ENCODE measurements at regions not wholly inside any gene's neighbourhood (a gene's known extent, or its start where the extent isn't known, plus 50 kb on each side); places are given as distances from the start of the nearest gene placed in this dataset.

- TF ChIP-seq, protein P1, sequence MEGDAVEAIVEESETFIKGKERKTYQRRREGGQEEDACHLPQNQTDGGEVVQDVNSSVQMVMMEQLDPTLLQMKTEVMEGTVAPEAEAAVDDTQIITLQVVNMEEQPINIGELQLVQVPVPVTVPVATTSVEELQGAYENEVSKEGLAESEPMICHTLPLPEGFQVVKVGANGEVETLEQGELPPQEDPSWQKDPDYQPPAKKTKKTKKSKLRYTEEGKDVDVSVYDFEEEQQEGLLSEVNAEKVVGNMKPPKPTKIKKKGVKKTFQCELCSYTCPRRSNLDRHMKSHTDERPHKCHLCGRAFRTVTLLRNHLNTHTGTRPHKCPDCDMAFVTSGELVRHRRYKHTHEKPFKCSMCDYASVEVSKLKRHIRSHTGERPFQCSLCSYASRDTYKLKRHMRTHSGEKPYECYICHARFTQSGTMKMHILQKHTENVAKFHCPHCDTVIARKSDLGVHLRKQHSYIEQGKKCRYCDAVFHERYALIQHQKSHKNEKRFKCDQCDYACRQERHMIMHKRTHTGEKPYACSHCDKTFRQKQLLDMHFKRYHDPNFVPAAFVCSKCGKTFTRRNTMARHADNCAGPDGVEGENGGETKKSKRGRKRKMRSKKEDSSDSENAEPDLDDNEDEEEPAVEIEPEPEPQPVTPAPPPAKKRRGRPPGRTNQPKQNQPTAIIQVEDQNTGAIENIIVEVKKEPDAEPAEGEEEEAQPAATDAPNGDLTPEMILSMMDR (conservative IDR thresholded peaks at IDR 0.05; ENCODE audit: control insufficient read depth, insufficient read depth, low read depth, low read length): no peak
- H3K4me3 ChIP-seq (ENCODE audit: control insufficient read depth, low read depth, low read length): no peak overlapping the region
- no peak for DNase-seq (ENCODE audit: low read depth)
Measured at GRCh38 chr3:31275583-31275982, 257.1 kb upstream of the STT3B start.

DNA sequence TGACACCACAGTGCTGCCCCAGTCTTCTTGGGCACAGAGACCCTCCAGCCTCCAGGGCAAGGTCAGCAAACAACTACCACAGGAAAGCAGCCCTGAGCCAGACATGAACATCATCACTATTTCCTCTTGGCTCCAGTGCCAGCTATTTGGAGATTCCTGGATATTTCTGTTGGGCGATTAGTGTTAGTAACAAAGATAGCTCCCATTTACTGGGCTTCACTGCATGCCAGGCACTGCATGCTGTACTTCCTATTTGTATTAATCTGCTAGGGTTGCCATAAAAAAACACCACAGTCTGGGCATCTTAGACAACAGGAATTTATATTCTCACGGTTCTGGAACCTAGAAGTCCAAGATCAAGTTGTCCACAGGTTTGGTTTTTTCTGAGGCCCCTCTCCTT is 255.1 kb upstream of the STT3B start:
- no peak for DNase-seq (ENCODE audit: low read depth)
- TF ChIP-seq, protein P1 (conservative IDR thresholded peaks at IDR 0.05; ENCODE audit: control insufficient read depth, insufficient read depth, low read depth, low read length): no peak

GRCh38 chr3:31278532-31278931 is 254.2 kb upstream of the STT3B start:
- no peak overlapping the region for H3K4me3 ChIP-seq (ENCODE audit: control insufficient read depth, low read depth, low read length)
- DNase-seq (ENCODE audit: low read depth): no peak

More for the DNA sequence above, 255.1 kb upstream of the STT3B start:
- no peak overlapping the region for H3K4me3 ChIP-seq (ENCODE audit: control insufficient read depth, low read depth, low read length)

GRCh38 chr3:31284776-31285175 is 247.9 kb upstream of the STT3B start:
- no peak for DNase-seq (ENCODE audit: low read depth)
- no peak overlapping the region for H3K4me3 ChIP-seq (ENCODE audit: control insufficient read depth, low read depth, low read length)
- TF ChIP-seq, protein P1 (conservative IDR thresholded peaks at IDR 0.05; ENCODE audit: control insufficient read depth, insufficient read depth, low read depth, low read length): no peak

More at GRCh38 chr3:31278532-31278931, 254.2 kb upstream of the STT3B start:
- TF ChIP-seq, protein P1 (conservative IDR thresholded peaks at IDR 0.05; ENCODE audit: control insufficient read depth, insufficient read depth, low read depth, low read length): no peak

DNA sequence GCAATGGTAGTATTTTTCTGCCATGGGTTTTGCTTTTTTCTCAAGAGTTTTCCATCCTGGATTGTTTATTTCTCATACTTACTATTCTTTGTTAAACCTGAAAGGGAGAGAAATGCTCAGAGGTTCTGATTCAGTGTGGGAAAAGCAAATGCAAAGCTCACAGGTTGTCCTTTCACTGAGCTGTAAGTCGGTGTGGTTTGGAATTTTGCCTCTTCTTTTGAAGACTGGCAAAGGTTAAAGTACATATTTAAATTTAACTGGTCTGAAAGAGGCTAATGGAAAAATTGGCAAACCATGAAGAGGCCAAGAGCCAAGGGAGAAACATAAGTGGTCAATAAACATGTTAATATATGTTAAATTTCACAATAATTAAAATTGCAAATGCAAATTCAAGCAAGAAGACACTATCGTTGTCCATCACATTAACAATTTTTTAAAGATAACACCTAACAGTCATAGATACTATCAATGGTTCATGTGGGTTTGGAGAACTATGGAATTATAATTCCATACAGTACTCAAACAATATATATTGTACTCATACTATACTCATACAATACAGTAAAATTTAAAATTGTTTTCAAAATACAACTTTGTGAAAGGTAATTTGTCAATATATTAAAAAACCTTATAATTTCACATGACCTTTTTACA is 246.8 kb upstream of the STT3B start:
- DNase-seq (ENCODE audit: low read depth): no peak
- no peak overlapping the region for H3K4me3 ChIP-seq (ENCODE audit: control insufficient read depth, low read depth, low read length)
- TF ChIP-seq, protein P1 (conservative IDR thresholded peaks at IDR 0.05; ENCODE audit: control insufficient read depth, insufficient read depth, low read depth, low read length): no peak

- DNase-seq (ENCODE audit: low read depth): no peak
- TF ChIP-seq, protein P1 (conservative IDR thresholded peaks at IDR 0.05; ENCODE audit: control insufficient read depth, insufficient read depth, low read depth, low read length): no peak
- H3K4me3 ChIP-seq (ENCODE audit: control insufficient read depth, low read depth, low read length): no peak overlapping the region
Measured at GRCh38 chr3:31288224-31288623, 244.5 kb upstream of the STT3B start.

Measured in fibroblast of mammary gland (primary cell).